ENCODE measurements at regions not wholly inside any gene's neighbourhood (a gene's known extent, or its start where the extent isn't known, plus 50 kb on each side); places are given as distances from the start of the nearest gene placed in this dataset.
A peak's percentile ranks its signal among the peaks of the same experiment; 100 is the strongest.

DNA sequence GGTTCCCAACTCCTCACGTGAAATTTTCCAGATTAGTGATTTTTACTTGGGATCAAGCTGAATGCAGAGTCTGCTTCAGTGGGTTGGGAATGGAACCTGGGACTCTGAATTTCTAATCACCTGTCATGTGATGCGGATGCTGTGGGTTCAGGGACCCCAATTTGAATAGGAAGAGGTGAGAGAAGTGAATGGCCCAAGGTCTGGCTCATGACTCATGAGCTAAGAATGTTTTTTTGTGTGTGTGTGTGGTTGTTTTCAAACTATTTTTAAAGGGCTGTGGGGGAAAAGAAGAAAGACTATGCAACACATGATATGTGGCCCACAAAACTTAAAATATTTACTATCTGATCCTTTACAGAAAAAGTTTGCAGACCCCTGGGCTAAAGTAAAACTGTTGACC lies 108.5 kb upstream of the CYRIA start (continued):
- TF ChIP-seq KAT2A (conservative IDR thresholded peaks at IDR 0.05; ENCODE audit: control insufficient read depth, low read depth, low read length) (no peak), ATF7 (IDR thresholded peaks at IDR 0.05; ENCODE audit: low read depth) (no peak), NR2C2 (IDR thresholded peaks at IDR 0.05; ENCODE audit: borderline replicate concordance, control insufficient read depth, insufficient read length, low read depth) (no peak)

DNA sequence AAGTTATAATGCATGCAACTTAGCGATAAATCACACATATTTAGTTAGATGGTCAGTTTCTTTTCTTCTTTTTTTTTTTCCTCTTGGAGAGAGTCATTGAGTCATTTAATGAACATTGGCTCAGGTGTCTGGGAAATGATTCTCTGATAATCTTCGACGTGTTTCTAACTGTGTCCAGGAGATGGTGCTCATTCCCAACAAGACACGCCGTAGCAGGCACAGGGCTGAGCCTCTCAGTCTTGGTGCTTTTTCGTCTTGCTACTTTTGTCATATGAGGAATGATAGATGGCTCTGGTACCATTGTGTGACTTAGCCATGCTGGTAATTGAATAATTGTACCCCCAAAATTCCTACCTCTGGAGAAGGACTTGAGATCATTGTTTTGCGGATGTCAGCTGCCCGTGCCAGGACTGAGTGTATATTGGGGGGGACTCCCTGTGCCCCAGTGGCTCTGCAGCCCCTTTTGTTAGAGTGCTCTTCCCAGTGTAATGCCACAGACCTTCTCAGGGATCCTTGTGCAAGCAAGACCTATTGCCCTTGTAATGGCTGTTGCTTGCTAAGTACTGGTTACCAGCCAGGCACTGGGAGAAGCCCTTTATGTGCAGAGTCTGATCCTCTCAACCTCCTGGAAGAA lies 107.6 kb upstream of the CYRIA start:
- Histone ChIP-seq H3K9ac (ENCODE audit: control insufficient read depth, insufficient read depth, low read length) (no peak overlapping the region), H3K9me3 (replicated peaks; ENCODE audit: control insufficient read depth, insufficient read depth, low read length) (no peaks in the 10 kb centered on the region), H4K20me1 (ENCODE audit: control insufficient read depth, insufficient read depth) (no peaks in the 10 kb centered on the region), H2AFZ (ENCODE audit: control insufficient read depth, low read depth, low read length) (no peak overlapping the region), H3K4me3 (no peak overlapping the region), H3K4me2 (ENCODE audit: control insufficient read depth, insufficient read depth) (no peak overlapping the region), H3K4me1 (ENCODE audit: control insufficient read depth, insufficient read depth, low read length) (no peaks in the 10 kb centered on the region), H3K27ac (ENCODE audit: control insufficient read depth, insufficient read depth) (no peak overlapping the region), H3K36me3 (ENCODE audit: control insufficient read depth in 2 of 2, insufficient read depth in 2 of 2, low read length in 1 of 2) (no peaks in the 10 kb centered on the region), H3K79me2 (ENCODE audit: control insufficient read depth, insufficient read depth, low read length) (no peaks in the 10 kb centered on the region), H3K27me3 (replicated peaks in 1 of 2; ENCODE audit: control insufficient read depth in 2 of 2, insufficient read depth in 2 of 2, low read length in 1 of 2) (peaks cover 3 to 5% of the 10 kb centered on the region in 2 experiments; a peak in 2 of 4 replicates)
- DNase-seq (ENCODE audit: low read depth, low spot score) = no peak
- BruUV-seq (replicated peaks) = no TSS peak
- no peak for FAIRE-seq
- intact Hi-C loops (cut with micrococcal nuclease; ENCODE audit: unreplicated experiment) = loop anchor here (1.0 to 10.0 kb wide), 4 partner anchors 127 to 894 kb away; no protein-coding TSS in a partner anchor
- CTCF ChIA-PET = interaction anchor here (0.6 to 2.7 kb wide), 9 partner anchors 11 to 1651 kb away, joined by 3 to 14 read pairs (median 4); no protein-coding TSS in a partner anchor
- in situ Hi-C loops (cut with MboI) = loop anchor here (5.0 to 25.0 kb wide), 3 partner anchors 534 to 902 kb away; partner anchors contain the start of gene MYCN
- 25% methylated on average over 8 of the region's 8 CpGs for WGBS (ENCODE audit: insufficient coverage, insufficient replicate concordance, low lambda C conversion rate, missing lambda C conversion rate)
- SMC1A ChIA-PET (ENCODE audit: uncharacterized antibody, unreplicated experiment) = interaction anchor here (1.0 to 3.1 kb wide), 3 partner anchors 18 to 536 kb away, joined by 3 to 11 read pairs (median 4); no protein-coding TSS in a partner anchor
- RAD21 ChIA-PET (ENCODE audit: unreplicated experiment) = interaction anchor here (1.0 to 1.9 kb wide), 2 partner anchors 248 to 537 kb away, joined by 3 to 5 read pairs; no protein-coding TSS in a partner anchor
- POLR2A ChIA-PET = interaction anchor here (0.8 kb wide), 1 partner anchor 537 kb away, joined by 3 read pairs; no protein-coding TSS in a partner anchor
- ATAC-seq = peak; percentile 90
- peak; percentile 81 for TF ChIP-seq RAD21 (IDR thresholded peaks at IDR 0.05; ENCODE audit: insufficient read depth, low read depth, low read length)
- TF ChIP-seq NR2F1 (conservative IDR thresholded peaks at IDR 0.05) = no peak
- TF ChIP-seq NRF1 (conservative IDR thresholded peaks at IDR 0.05; ENCODE audit: low read depth, low read length) = no peak
- TF ChIP-seq, protein P1, sequence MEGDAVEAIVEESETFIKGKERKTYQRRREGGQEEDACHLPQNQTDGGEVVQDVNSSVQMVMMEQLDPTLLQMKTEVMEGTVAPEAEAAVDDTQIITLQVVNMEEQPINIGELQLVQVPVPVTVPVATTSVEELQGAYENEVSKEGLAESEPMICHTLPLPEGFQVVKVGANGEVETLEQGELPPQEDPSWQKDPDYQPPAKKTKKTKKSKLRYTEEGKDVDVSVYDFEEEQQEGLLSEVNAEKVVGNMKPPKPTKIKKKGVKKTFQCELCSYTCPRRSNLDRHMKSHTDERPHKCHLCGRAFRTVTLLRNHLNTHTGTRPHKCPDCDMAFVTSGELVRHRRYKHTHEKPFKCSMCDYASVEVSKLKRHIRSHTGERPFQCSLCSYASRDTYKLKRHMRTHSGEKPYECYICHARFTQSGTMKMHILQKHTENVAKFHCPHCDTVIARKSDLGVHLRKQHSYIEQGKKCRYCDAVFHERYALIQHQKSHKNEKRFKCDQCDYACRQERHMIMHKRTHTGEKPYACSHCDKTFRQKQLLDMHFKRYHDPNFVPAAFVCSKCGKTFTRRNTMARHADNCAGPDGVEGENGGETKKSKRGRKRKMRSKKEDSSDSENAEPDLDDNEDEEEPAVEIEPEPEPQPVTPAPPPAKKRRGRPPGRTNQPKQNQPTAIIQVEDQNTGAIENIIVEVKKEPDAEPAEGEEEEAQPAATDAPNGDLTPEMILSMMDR (IDR thresholded peaks at IDR 0.05 in 2 of 3, conservative IDR thresholded peaks at IDR 0.05 in 1 of 3; ENCODE audit: control insufficient read depth in 2 of 3, extremely low read depth in 1 of 3, insufficient read depth in 1 of 3, low read depth in 3 of 3, low read length in 3 of 3) = peak; percentile 47 to 73 (median 52); a peak in 5 of 6 replicates
- peak; percentile 63; the same call in 1 of the 2 replicates for TF ChIP-seq SMC3 (IDR thresholded peaks at IDR 0.05; ENCODE audit: borderline replicate concordance, low read length)
